Astrocyte (in vitro differentiated cells and primary cell): ENCODE measurements at regions not wholly inside any gene's neighbourhood (a gene's known extent, or its start where the extent isn't known, plus 50 kb on each side); places are given as distances from the start of the nearest gene placed in this dataset.

Experiments used
- DNase-seq: peaks from one replicate; pipeline ENCODE4 v3.0.0-alpha.2; 2010; ENCODE audit warnings: low read depth
- FAIRE-seq: peaks from 2 replicates; lab custom pipeline; 2011; peaks lifted over from hg19 to GRCh38; lab: Jason Lieb, UNC
- H2AFZ ChIP-seq: 2 replicates; pipeline ENCODE4 v1.6.0; 2012; ENCODE audit warnings: low read depth, low read length, inconsistent platforms
- H3K27ac ChIP-seq: 2 replicates; pipeline ENCODE4 v1.5.1; 2011; ENCODE audit warnings: low read depth, low read length, inconsistent platforms
- H3K27me3 ChIP-seq: 2 replicates; pipeline ENCODE4 v1.6.0; 2011; ENCODE audit warnings: low read length, inconsistent platforms; ENCODE audit not compliant: insufficient read depth
- H3K36me3 ChIP-seq: 2 replicates; pipeline ENCODE4 v1.5.1; 2011; ENCODE audit warnings: low read length, inconsistent platforms; ENCODE audit not compliant: insufficient read depth
- H3K4me1 ChIP-seq: 2 replicates; pipeline ENCODE4 v1.5.1; 2011; ENCODE audit warnings: low read length, inconsistent platforms; ENCODE audit not compliant: insufficient read depth
- H3K4me2 ChIP-seq: 2 replicates; pipeline ENCODE4 v1.6.0; 2012; ENCODE audit warnings: low read length, inconsistent platforms
- H3K4me3 ChIP-seq: 2 replicates; pipeline ENCODE4 v1.5.1; 2011; ENCODE audit warnings: low read depth, mild to moderate bottlenecking, low read length, inconsistent platforms; ENCODE audit not compliant: insufficient read depth
- H3K79me2 ChIP-seq: 2 replicates; pipeline ENCODE4 v1.6.0; 2012; ENCODE audit warnings: mild to moderate bottlenecking, low read length, inconsistent platforms; ENCODE audit not compliant: insufficient read depth
- H3K9ac ChIP-seq: 2 replicates; pipeline ENCODE4 v1.6.0; 2012; ENCODE audit warnings: mild to moderate bottlenecking, low read length, inconsistent platforms
- H3K9me3 ChIP-seq: 2 replicates; pipeline ENCODE4 v1.5.1; 2012; ENCODE audit warnings: low read depth, mild to moderate bottlenecking, low read length, inconsistent platforms; ENCODE audit not compliant: insufficient read depth
- H4K20me1 ChIP-seq: 2 replicates; pipeline ENCODE4 v1.6.0; 2012; ENCODE audit warnings: low read length, inconsistent platforms; ENCODE audit not compliant: insufficient read depth
- H3K27ac Mint-ChIP-seq: one replicate; pipeline ENCODE4 v1.8.0; 2021; ENCODE audit warnings: mild to moderate bottlenecking, mixed read lengths; ENCODE audit not compliant: unreplicated experiment
- H3K27me3 Mint-ChIP-seq: one replicate; pipeline ENCODE4 v1.8.0; 2021; ENCODE audit warnings: low read depth, mixed read lengths; ENCODE audit not compliant: unreplicated experiment
- H3K36me3 Mint-ChIP-seq: one replicate; pipeline ENCODE4 v1.8.0; 2021; ENCODE audit warnings: low read depth, mixed read lengths; ENCODE audit not compliant: unreplicated experiment
- H3K4me1 Mint-ChIP-seq: one replicate; pipeline ENCODE4 v1.8.0; 2021; ENCODE audit warnings: low read depth, mixed read lengths; ENCODE audit not compliant: unreplicated experiment
- H3K4me3 Mint-ChIP-seq: one replicate; pipeline ENCODE4 v1.8.0; 2021; ENCODE audit warnings: mild to moderate bottlenecking, moderate library complexity, mixed read lengths; ENCODE audit not compliant: unreplicated experiment
- H3K9me3 Mint-ChIP-seq: one replicate; pipeline ENCODE4 v1.8.0; 2021; ENCODE audit warnings: mild to moderate bottlenecking, mixed read lengths; ENCODE audit not compliant: unreplicated experiment
- EZH2 ChIP-seq: IDR thresholded peaks from 2 replicates; pipeline ENCODE4 v1.6.1; 2012; ENCODE audit warnings: mild to moderate bottlenecking, low read length, inconsistent platforms; ENCODE audit not compliant: insufficient read depth
- TF ChIP-seq, protein P1 (sequence below): IDR thresholded peaks from 2 replicates; pipeline ENCODE4 v1.5.1; 2011; ENCODE audit warnings: low read depth, mild to moderate bottlenecking, inconsistent platforms, low read length, moderate library complexity; ENCODE audit not compliant: insufficient read depth

GRCh38 chr10:111177379-111177778 lies 100.5 kb downstream of the ADRA2A start:
- no peaks in the 10 kb centered on the region for H3K36me3 ChIP-seq
- H4K20me1 ChIP-seq = no peaks in the 10 kb centered on the region
- H3K4me3 ChIP-seq = no peak overlapping the region
- Mint-ChIP-seq H3K27ac (no peak overlapping the region), H3K36me3 (no peaks in the 10 kb centered on the region), H3K4me1 (no peaks in the 10 kb centered on the region), H3K4me3 (no peak overlapping the region), H3K9me3 (no peaks in the 10 kb centered on the region), H3K27me3 (peaks cover 2% of the 10 kb centered on the region)
- H2AFZ ChIP-seq = no peak overlapping the region
- no peak overlapping the region for H3K9ac ChIP-seq
- FAIRE-seq = no peak
- no peaks in the 10 kb centered on the region for H3K4me1 ChIP-seq
- H3K79me2 ChIP-seq = no peaks in the 10 kb centered on the region
- H3K9me3 ChIP-seq = no peaks in the 10 kb centered on the region
- no peak for DNase-seq
- H3K27me3 ChIP-seq = no peaks in the 10 kb centered on the region
- TF ChIP-seq EZH2 = no peak
- TF ChIP-seq, protein P1, sequence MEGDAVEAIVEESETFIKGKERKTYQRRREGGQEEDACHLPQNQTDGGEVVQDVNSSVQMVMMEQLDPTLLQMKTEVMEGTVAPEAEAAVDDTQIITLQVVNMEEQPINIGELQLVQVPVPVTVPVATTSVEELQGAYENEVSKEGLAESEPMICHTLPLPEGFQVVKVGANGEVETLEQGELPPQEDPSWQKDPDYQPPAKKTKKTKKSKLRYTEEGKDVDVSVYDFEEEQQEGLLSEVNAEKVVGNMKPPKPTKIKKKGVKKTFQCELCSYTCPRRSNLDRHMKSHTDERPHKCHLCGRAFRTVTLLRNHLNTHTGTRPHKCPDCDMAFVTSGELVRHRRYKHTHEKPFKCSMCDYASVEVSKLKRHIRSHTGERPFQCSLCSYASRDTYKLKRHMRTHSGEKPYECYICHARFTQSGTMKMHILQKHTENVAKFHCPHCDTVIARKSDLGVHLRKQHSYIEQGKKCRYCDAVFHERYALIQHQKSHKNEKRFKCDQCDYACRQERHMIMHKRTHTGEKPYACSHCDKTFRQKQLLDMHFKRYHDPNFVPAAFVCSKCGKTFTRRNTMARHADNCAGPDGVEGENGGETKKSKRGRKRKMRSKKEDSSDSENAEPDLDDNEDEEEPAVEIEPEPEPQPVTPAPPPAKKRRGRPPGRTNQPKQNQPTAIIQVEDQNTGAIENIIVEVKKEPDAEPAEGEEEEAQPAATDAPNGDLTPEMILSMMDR = no peak
- H3K27ac ChIP-seq = no peak overlapping the region
- no peak overlapping the region for H3K4me2 ChIP-seq

- TF ChIP-seq EZH2 = no peak
- TF ChIP-seq, protein P1 = no peak
- Histone ChIP-seq H4K20me1 (no peaks in the 10 kb centered on the region), H3K4me1 (no peaks in the 10 kb centered on the region), H3K27me3 (no peaks in the 10 kb centered on the region), H3K9me3 (no peaks in the 10 kb centered on the region), H3K9ac (no peak overlapping the region), H3K27ac (no peak overlapping the region), H2AFZ (no peak overlapping the region), H3K36me3 (no peaks in the 10 kb centered on the region), H3K4me3 (no peak overlapping the region), H3K79me2 (no peaks in the 10 kb centered on the region), H3K4me2 (no peak overlapping the region)
- FAIRE-seq (no peak), DNase-seq (no peak)
- Mint-ChIP-seq H3K4me3 (no peak overlapping the region), H3K9me3 (no peaks in the 10 kb centered on the region), H3K27me3 (peaks cover 2% of the 10 kb centered on the region), H3K4me1 (no peaks in the 10 kb centered on the region), H3K36me3 (no peaks in the 10 kb centered on the region), H3K27ac (no peak overlapping the region)
Measured at GRCh38 chr10:111179514-111179913, 102.7 kb downstream of the ADRA2A start.

DNA sequence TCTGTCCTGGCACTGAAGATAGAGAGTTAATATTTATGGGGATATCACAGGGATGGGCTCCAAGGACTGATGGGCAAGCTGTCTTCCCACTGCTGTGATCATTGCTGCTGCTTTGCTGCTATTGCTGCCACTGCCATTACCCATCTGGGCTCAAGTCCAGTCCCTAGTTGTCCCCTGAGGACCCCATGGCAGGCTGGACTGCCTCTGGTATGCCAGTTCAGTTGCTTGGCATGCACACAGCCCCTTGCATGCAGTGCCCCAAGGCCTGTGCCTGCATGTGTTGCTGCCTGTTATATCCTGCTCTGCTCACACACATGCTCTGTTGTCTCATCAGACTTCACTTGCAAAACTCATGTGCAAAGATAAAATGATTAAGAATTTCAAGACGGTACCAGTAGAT lies 109.5 kb downstream of the ADRA2A start:
- Histone ChIP-seq H3K4me1 (no peaks in the 10 kb centered on the region), H3K4me3 (no peak overlapping the region), H3K36me3 (no peaks in the 10 kb centered on the region), H3K27ac (no peak overlapping the region), H4K20me1 (no peaks in the 10 kb centered on the region), H3K4me2 (no peak overlapping the region), H3K9ac (no peak overlapping the region), H3K9me3 (no peaks in the 10 kb centered on the region), H2AFZ (no peak overlapping the region), H3K79me2 (no peaks in the 10 kb centered on the region), H3K27me3 (no peaks in the 10 kb centered on the region)
- Mint-ChIP-seq H3K4me1 (no peaks in the 10 kb centered on the region), H3K4me3 (no peak overlapping the region), H3K9me3 (no peaks in the 10 kb centered on the region), H3K27ac (no peak overlapping the region), H3K36me3 (no peaks in the 10 kb centered on the region), H3K27me3 (peaks cover 8% of the 10 kb centered on the region)
- TF ChIP-seq, protein P1 = no peak
- FAIRE-seq = no peak
- DNase-seq = no peak
